HepG2 (cell line): ENCODE measurements at regions not wholly inside any gene's neighbourhood (a gene's known extent, or its start where the extent isn't known, plus 50 kb on each side); places are given as distances from the start of the nearest gene placed in this dataset.

Source experiments
- EP300 ChIP-seq, 3 experiments: sonication (generic) in 1 of 3; formaldehyde crosslinking in 1 of 3; IDR thresholded peaks; 2 replicates each; pipeline versions ENCODE4 v1.5.1 to v1.6.1; 2011 to 2020; ENCODE audit warnings: low read depth in 2 of 3, low read length in 2 of 3, borderline replicate concordance in 1 of 3, improper control_type of control experiment in 1 of 3, mild to moderate bottlenecking in 1 of 3, missing genetic modification reagents in 1 of 3, moderate library complexity in 1 of 3
- EZH2 ChIP-seq: conservative IDR thresholded peaks from 2 replicates; pipeline ENCODE4 v1.6.1; 2012; ENCODE audit warnings: mild to moderate bottlenecking, low read depth, low read length, moderate library complexity
- JUN ChIP-seq: sonication (generic); formaldehyde crosslinking; IDR thresholded peaks from 2 replicates; pipeline ENCODE4 v1.4.0; 2020; ENCODE audit warnings: mild to moderate bottlenecking, missing genetic modification reagents
- KDM2A ChIP-seq: sonication (generic); formaldehyde crosslinking; IDR thresholded peaks from 2 replicates; pipeline ENCODE4 v1.4.0; 2020; ENCODE audit warnings: low read depth, missing genetic modification reagents, borderline replicate concordance
- NFE2L2 ChIP-seq: fragments of 150-350 bp; IDR thresholded peaks from 2 replicates; pipeline ENCODE4 v1.6.1; 2014; ENCODE audit warnings: low read length
- POLR2AphosphoS5 ChIP-seq: IDR thresholded peaks from 2 replicates; pipeline ENCODE4 v1.6.1; 2012; ENCODE audit warnings: low read depth, low read length
- RNF2 ChIP-seq: fragments of 450-650 bp; conservative IDR thresholded peaks from 2 replicates; pipeline ENCODE4 v1.6.1; 2016; ENCODE audit warnings: low read depth
- SMAD1 ChIP-seq: sonication (generic); formaldehyde crosslinking; IDR thresholded peaks from 2 replicates; pipeline ENCODE4 v1.4.0; 2020; ENCODE audit warnings: missing genetic modification reagents, low read depth, mild to moderate bottlenecking, borderline replicate concordance
- TF ChIP-seq, protein P1 (sequence below): IDR thresholded peaks from 2 replicates; pipeline ENCODE4 v1.6.1; 2016; ENCODE audit warnings: missing genetic modification reagents, missing compliant biosample characterization

DNA sequence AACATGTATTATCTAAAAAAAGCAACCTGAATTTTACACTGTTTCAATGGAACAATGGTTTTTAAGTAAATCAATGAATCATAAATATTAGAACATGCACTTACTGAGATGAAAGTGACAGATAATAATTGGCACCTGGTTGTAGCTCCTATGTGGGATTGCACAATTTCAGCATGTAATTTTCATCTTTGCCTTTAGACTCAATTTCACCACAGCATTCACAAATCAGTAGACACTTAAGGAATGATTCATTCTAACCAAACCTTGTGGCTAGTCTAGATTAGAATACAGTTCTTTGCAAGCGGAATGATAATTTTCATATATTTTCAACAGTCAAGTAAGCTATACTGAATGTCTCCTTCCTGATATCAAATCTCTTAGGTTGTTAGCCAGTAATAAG is 853.4 kb downstream of the KCNT2 start:
- TF ChIP-seq EP300 (IDR thresholded peaks at IDR 0.05; ENCODE audit: low read depth in 2 of 2, low read length in 2 of 2) (no peak), EP300 (CRISPR knock-in tag; IDR thresholded peaks at IDR 0.05; ENCODE audit: borderline replicate concordance) (no peak), NFE2L2 (no peak), KDM2A (CRISPR knock-in tag) (no peak), RNF2 (no peak), SMAD1 (CRISPR knock-in tag) (no peak), JUN (CRISPR knock-in tag) (no peak), POLR2AphosphoS5 (no peak), EZH2 (no peak)
- TF ChIP-seq, protein P1, sequence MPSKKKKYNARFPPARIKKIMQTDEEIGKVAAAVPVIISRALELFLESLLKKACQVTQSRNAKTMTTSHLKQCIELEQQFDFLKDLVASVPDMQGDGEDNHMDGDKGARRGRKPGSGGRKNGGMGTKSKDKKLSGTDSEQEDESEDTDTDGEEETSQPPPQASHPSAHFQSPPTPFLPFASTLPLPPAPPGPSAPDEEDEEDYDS (CRISPR knock-in tag), result no peak
